BJ (cell line): ENCODE measurements at regions not wholly inside any gene's neighbourhood (a gene's known extent, or its start where the extent isn't known, plus 50 kb on each side); places are given as distances from the start of the nearest gene placed in this dataset.
A peak's percentile ranks its signal among the peaks of the same experiment; 100 is the strongest.

Source experiments
- CTCF ChIA-PET: fragments of 350-600 bp; formaldehyde crosslinking; extraction: SDS; loops from one replicate; lab custom pipeline; 2021; ENCODE audit warnings: antibody characterized with exemption, inconsistent platforms; lab: Yijun Ruan, JAX
- POLR2A ChIA-PET: fragments of 300-600 bp; sonication (Branson Sonifier 250); formaldehyde crosslinking; extraction: SDS; loops from one replicate; lab custom pipeline; 2021; ENCODE audit warnings: antibody characterized with exemption; lab: Charles Lee
- DNase-seq: peaks from one replicate; pipeline ENCODE4 v3.0.0-alpha.2; 2011; ENCODE audit warnings: low read depth
- H3K27me3 ChIP-seq: 2 replicates; pipeline ENCODE4 v1.6.0; 2011; ENCODE audit warnings: low read length; ENCODE audit not compliant: control insufficient read depth, insufficient read depth
- H3K36me3 ChIP-seq: 2 replicates; pipeline ENCODE4 v1.5.1; 2011; ENCODE audit warnings: low read length; ENCODE audit not compliant: control insufficient read depth, insufficient read depth
- H3K4me3 ChIP-seq: 2 replicates; pipeline ENCODE4 v1.5.1; 2011; ENCODE audit warnings: low read depth, mild to moderate bottlenecking, control low read depth, low read length
- CTCF ChIP-seq: IDR thresholded peaks from 2 replicates; pipeline ENCODE4 v1.5.1; 2011; ENCODE audit warnings: low read depth, mild to moderate bottlenecking, control low read depth, inconsistent platforms, low read length, moderate library complexity; ENCODE audit not compliant: insufficient read depth

- H3K27me3 ChIP-seq = no peaks in the 10 kb centered on the region
- no peaks in the 10 kb centered on the region for H3K36me3 ChIP-seq
- peak; percentile 92 for TF ChIP-seq CTCF
- CTCF ChIA-PET = interaction anchor here (0.6 to 14.3 kb wide), 34 partner anchors 11 to 518 kb away, joined by 3 to 340 read pairs (median 5); partner anchors contain the start of gene BCAS4
- no peak overlapping the region for H3K4me3 ChIP-seq
- no peak for DNase-seq
- POLR2A ChIA-PET = no interaction called here
These were observed 235.8 kb downstream of the NFATC2 start for GRCh38 chr20:51306521-51307358.

DNA sequence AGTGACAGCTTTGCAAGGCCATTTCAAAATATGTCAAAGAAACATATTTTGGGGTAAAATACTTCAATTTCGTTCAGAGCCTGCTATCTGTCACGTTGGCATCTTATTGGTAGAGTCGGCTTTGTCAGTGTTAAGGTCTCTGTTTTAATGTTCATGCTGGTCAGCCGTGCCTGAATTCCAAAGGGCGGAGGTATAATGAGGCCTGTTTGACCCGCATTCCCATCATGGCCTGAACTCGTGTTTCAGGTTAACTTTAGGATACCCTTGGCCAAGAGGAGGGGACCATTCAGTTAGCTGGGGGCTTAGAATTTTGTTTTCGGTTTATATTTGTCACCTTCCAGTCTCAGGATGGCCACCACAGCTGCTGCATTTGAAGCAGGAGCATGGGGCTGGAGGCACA, 236.4 kb downstream of the NFATC2 start:
- ChIA-PET CTCF (interaction anchor here (0.9 to 14.3 kb wide), 23 partner anchors 10 to 518 kb away, joined by 3 to 340 read pairs (median 5); partner anchors contain the start of gene BCAS4), POLR2A (no interaction called here)
- no peak for TF ChIP-seq CTCF
- Histone ChIP-seq H3K4me3 (no peak overlapping the region), H3K36me3 (no peaks in the 10 kb centered on the region), H3K27me3 (no peaks in the 10 kb centered on the region)
- no peak for DNase-seq

GRCh38 chr20:51305316-51306052, 237.0 kb downstream of the NFATC2 start:
- POLR2A ChIA-PET = no interaction called here
- CTCF ChIA-PET = interaction anchor here (0.9 to 14.3 kb wide), 19 partner anchors 10 to 511 kb away, joined by 3 to 340 read pairs (median 5); no protein-coding TSS in a partner anchor
- H3K36me3 ChIP-seq = no peaks in the 10 kb centered on the region
- H3K27me3 ChIP-seq = no peaks in the 10 kb centered on the region
- no peak for TF ChIP-seq CTCF
- DNase-seq = no peak
- H3K4me3 ChIP-seq = no peak overlapping the region

GRCh38 chr20:51303731-51304670, 238.5 kb downstream of the NFATC2 start:
- no peak for DNase-seq
- ChIA-PET CTCF (interaction anchor here (0.9 to 14.3 kb wide), 4 partner anchors 291 to 511 kb away, joined by 3 to 340 read pairs (median 13); no protein-coding TSS in a partner anchor), POLR2A (no interaction called here)
- H3K36me3 ChIP-seq = no peaks in the 10 kb centered on the region
- H3K27me3 ChIP-seq = no peaks in the 10 kb centered on the region
- TF ChIP-seq CTCF = no peak
- no peak overlapping the region for H3K4me3 ChIP-seq
